GM12872 (cell line): ENCODE measurements at regions not wholly inside any gene's neighbourhood (a gene's known extent, or its start where the extent isn't known, plus 50 kb on each side); places are given as distances from the start of the nearest gene placed in this dataset.
A peak's percentile ranks its signal among the peaks of the same experiment; 100 is the strongest.

ENCODE experiments used
- TF ChIP-seq, protein P1 (sequence below): IDR thresholded peaks from 3 replicates; pipeline ENCODE4 v1.5.1; 2011; ENCODE audit warnings: low read depth, mild to moderate bottlenecking, low read length, moderate library complexity; ENCODE audit not compliant: insufficient read depth

DNA sequence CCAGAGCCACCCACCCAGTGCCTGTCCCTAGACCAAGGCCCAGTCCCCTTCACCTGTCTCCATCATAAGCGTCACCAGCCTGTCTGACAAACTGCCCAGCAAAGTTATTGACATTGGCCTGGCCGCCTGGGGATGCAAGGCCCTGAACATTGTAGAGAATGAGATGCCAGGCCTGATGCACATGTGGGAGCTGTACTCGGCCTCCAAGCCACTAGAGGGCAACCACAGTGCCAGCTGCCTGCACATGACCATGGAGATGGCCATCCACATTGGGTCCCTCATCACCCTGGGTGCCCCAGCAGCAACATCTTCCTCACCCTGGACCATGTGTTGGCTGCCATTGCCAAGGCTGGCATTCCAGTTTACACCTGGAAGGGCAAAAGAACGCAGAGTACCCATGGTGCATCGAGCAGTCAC is 63.7 kb upstream of the ANTXRL start:
- TF ChIP-seq, protein P1, sequence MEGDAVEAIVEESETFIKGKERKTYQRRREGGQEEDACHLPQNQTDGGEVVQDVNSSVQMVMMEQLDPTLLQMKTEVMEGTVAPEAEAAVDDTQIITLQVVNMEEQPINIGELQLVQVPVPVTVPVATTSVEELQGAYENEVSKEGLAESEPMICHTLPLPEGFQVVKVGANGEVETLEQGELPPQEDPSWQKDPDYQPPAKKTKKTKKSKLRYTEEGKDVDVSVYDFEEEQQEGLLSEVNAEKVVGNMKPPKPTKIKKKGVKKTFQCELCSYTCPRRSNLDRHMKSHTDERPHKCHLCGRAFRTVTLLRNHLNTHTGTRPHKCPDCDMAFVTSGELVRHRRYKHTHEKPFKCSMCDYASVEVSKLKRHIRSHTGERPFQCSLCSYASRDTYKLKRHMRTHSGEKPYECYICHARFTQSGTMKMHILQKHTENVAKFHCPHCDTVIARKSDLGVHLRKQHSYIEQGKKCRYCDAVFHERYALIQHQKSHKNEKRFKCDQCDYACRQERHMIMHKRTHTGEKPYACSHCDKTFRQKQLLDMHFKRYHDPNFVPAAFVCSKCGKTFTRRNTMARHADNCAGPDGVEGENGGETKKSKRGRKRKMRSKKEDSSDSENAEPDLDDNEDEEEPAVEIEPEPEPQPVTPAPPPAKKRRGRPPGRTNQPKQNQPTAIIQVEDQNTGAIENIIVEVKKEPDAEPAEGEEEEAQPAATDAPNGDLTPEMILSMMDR = peak; percentile 64

DNA sequence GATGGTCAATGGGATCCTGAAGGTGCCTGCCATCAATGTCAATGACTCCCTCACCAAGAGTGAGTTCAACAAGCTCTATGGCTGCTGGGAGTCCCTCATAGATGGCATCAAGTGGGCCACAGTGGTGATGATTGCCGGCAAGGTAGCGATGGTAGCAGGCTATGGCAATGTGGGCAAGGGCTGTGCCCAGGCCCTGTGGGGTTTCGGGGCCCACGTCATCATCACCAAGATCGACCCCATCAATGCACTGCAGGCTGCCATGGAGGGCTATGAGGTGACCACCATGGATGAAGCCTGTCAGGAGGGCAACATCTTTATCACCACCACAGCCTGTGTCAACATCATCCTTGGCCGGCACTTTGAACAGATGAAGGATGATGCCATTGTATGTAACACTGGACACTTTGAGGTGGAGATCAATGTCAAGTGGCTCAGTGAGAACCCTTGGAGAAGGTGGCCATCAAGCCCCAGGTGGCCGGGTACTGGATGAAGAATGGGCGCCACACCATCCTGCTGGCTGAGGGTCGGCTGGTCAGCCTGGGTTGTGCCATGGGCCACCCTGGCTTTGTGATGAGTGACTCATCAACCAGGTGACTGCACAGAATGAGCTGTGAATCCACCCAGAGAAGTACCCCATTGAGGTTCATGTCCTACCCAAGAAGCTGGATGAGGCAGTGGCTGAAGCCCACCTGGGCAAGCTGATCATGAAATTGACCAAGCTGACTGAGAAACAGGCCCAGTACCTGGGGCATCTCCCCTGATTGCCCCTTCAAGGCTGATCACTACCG is 63.0 kb upstream of the ANTXRL start:
- TF ChIP-seq, protein P1 = no peak

DNA sequence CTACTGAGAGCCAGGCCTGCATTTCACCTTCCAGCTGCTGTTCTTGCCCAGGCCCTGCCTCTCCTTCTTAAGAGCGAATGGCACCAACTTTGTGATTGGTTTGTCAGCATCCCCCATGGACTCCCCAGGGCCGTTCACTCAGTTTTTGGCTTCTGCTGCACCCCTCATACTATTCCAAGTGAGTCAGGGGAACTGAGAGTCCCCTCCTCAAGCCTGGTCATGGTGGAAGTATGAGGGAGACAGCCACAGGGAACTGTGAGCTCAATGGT is 62.4 kb upstream of the ANTXRL start:
- TF ChIP-seq, protein P1 = no peak

DNA sequence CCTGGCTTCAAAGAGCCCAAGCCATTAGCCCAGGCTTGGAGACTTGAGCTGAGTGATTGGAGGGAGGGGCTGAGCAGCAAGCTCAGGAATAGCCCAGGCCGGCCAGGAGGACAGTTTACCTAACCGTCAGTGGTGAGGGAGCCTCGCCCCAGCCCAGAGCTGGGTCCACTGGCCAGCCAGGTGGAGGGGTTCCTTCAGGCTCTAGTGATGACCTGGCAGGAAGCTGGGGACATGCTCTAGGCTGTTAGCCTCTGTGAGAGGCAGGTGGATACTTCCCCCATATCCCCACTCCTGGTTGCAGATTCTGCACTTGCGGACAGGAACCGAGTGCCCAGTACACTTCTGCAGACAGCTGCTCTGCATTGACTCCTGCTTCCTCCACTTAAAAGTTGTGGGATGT is 61.2 kb upstream of the ANTXRL start:
- TF ChIP-seq, protein P1 = no peak

DNA sequence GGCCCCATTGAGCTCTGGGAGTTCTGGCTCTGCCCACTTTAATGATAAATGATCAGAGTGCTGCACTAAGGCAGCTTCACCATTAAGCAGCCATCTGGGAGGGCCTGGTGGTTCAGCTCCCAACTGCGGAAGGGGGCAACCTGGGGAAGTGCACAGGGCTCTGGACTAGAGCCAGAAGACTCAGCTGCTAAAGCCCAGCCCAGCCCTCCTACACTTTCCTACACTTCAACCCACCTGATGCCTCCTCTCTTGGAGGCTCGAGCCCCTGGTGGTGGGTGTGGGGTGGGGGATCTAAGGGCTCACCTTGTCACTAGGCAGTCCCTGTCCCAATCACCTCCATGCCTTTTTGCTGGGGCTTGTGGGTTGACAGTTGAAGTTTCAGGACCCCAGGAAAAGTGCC is 60.6 kb upstream of the ANTXRL start:
- TF ChIP-seq, protein P1 = no peak

DNA sequence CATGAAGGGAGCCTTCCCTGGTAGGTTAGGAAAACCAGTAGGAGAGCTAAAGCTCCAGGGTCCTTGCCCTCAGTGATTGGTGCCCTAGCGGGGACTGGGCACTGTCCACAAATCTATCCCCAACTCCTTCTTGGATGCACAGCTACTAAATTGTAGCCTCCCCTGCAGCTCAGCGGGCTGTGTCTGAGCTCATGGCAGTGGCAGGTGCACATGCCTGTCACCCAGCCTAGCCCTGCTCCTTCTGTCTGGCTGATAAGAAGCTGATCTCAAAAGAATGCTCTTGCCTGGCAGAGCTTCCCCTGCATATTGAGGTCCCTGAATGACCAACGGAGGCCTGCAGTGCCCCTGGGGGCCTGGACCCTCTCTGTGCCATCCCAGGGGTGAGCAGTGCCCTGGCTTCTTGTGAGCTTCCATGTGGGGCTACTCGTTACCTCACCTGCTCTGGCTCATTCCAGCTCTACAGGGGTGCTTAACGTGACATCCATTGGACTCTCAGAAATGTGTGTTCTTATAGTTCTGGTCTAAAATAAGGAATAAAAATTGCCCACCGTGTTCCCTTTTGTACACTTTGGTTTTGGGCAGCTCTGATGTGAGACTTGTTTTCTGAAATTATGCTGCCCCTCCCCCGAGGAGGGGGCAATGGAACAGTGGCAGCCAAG is 59.8 kb upstream of the ANTXRL start:
- TF ChIP-seq, protein P1 = no peak

DNA sequence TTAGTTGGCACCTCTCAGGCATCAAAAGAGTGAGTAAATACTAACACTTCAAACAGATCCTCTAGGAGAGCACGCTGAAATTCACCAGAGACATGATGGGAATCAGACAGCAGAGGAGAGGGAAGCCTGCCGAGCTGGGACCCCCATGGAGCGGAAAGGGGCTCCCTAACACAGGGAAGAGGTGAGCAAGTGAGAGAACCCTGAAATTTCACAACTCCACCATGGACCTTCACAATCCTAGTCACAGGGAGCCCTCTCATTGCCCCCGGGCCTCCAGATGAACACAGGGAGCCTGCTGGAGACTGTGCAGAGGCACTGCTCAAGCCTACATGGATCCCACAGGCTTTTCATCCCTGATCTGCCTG is 59.2 kb upstream of the ANTXRL start:
- TF ChIP-seq, protein P1 = no peak
